OCI-M2 (cell line): ENCODE measurements at regions not wholly inside any gene's neighbourhood (a gene's known extent, or its start where the extent isn't known, plus 50 kb on each side); places are given as distances from the start of the nearest gene placed in this dataset.
"Not testable (repeated sequence)": the region's sequence is repeated elsewhere in the genome, so short reads cannot be mapped to it uniquely, and the experiment has no call there.

ENCODE experiments used
- DNase-seq: peaks from one replicate; lab custom pipeline; 2025; ENCODE audit not compliant: unreplicated experiment; lab: John Stamatoyannopoulos, UW

DNA sequence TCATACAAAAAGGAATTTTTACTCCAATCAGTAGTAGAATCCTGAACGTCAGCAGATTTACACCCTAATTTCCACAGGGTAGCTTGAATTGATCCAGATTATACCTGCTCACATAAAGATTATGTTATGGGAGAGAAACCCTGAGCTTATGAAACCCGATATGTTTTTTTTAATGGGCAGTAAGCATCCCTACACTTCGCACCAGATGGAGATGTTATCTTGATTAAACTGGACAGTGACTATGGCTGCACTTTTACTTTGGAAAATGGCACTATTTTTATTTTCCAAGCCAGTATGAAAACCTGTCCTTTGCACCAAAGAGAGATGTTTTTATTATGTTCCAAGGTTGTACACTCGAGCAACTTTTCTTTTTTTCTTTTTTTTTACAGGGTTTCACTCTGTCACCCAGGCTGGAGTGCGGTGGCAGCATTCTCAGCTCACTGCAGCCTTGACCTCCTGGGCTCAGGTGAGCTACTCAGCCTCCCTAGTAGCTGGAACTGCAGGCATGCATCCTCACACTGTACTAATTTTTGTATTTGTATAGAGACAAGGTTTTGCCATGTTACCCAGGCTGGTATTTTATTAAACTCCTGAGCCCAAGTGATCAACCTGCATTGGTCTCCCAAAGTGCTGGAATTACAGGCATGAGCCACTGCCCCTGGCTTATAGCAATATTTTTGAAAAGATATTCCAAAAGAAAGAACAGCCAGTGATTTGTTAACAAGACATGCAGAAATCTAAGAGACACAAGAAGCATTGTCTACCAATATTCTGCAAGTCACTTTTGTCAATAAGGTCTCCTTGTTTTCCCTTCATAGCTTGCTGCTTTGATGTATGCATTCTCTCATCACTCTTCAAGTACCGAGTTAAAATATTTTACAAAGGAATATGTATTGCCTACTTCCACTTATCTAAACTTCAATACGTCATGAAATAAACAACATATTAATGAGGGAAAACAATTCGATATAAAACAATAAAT is 1412.6 kb downstream of the ZPLD1 start:
- no peak for DNase-seq

DNA sequence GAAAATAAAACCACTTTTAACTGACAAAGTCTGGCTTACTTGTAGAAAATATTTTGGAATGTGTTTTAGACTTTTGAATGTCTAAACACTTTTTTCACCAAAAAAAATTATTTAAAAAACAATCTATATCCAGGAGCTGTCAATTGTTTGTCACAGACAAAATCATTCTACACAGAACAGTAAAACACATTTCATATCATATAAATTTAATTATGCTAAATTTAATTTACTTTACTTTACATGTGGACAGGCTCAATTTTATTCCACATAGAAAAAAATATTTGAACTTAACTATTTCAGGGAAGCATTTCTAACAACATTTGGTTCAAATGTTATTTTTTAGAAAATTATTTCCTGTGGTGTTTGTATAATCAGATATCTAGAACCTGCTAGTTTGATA is 1417.0 kb downstream of the ZPLD1 start:
- no peak for DNase-seq

DNA sequence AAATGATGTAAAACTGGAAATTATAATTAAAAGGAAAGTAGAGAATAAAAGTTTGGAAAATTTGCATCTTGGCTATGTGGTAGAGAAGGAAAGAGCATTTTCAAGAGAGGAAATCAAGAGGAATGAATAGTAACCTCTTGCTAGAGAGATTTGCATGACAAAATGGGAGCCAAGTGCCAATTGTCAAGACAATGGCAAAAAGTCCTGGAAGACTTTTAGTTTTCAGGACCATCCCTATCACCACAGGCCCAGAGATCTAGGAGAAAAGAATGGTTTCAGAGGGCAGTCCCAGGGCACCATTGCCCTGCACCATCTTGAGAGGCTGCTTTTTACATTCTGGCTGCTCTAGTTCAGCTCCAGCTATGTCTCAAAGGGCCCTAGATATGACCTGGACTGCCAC is 1427.6 kb downstream of the ZPLD1 start:
- DNase-seq: no peak

DNA sequence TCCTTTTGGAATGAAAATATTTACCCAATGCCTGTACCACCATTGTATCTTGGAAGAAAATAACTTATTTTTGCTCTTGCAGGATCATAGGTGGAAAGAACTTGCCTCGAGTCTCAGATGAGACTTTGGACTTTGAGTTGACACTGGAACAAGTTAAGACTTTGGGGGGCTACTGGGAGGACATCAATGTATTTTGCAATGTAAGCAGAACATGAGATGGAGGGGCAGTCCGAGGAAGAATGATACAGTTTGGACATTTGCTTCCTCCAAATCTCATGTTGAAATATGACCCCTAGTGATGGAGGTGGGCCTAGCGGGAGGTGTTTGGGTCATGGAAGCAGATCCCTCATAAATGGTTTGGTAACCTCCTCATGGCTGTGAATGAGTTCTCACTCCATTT is 1428.6 kb downstream of the ZPLD1 start:
- no peak for DNase-seq

DNA sequence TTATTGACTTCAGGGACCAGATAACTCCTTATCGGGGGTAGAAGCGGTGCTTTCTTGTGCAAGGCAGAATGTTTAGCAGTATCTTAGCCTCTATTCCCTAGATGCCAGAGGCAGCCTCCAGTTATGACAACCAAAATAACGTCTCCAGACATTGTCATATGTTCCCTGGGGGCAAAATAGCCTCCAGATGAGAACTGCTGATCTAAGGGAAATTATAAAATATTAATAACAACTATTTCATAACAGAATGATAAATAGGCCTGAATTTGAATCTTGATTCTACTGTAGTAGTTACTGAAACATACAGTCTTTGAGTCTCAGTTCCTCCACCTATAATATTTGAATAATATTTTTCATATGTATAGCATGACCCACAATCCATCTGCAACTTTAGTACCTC is 1431.3 kb downstream of the ZPLD1 start:
- DNase-seq: no peak

DNA sequence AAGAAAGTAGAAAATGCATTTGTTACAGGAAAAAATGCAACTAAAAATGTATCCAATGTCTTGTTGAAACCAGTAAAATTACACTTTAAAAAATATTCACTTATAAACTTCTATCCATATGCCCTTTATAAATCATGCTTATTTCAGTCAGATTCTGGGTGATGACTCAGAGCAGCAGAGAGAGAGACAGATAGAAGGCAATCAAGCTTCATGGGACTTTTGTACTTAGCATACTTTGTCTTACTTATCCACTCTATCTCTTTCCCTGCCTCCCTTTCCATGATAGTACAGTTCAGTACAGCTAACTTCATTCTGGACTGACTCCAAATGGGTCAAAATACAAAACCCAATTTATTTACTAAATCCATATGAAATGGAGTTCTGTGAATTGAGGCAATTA is 1438.2 kb downstream of the ZPLD1 start:
- DNase-seq: no peak

DNA sequence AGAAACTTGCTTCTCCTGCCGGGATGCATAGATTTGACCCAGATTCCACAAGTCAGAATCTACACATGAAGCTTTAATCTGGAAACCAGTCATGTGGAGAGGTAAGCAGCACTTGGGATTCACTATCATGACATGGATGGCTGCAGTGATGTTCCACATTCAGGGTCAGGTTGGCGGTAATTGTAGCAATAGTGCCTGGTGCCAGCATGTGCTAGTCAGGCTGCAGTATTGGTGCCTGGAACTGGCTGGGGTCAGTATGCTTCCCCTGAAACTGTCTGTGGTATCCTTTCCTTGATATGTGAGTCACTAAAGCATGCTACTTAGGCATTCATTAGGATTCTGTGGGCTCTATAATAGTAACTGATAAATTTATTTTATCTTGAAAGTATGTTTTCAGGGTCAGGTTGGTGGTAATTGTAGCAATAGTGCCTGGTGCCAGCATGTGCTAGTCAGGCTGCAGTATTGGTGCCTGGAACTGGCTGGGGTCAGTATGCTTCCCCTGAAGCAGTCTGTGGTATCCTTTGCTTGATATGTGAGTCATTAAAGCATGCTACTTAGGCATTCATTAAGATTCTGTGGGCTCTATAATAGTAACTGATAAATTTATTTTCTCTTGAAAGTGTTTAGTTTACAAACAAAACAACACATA is 1439.2 kb downstream of the ZPLD1 start:
- no peak for DNase-seq

DNA sequence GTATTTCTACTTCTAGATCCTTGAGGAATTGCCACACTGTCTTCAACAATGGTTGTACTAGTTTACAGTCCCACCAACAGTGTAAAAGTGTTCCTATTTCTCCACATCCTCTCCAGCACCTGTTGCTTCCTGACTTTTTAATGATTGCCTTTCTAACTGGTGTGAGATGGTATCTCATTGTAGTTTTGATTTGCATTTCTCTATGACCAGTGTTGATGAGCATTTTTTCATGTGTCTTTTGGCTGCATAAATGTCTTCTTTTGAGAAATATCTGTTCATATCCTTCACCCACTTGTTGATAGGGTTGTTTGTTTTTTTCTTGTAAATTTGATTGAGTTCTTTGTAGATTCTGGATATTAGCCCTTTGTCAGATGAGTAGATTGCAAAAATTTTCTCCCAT is 1447.0 kb downstream of the ZPLD1 start:
- not testable (repeated sequence) for DNase-seq

DNA sequence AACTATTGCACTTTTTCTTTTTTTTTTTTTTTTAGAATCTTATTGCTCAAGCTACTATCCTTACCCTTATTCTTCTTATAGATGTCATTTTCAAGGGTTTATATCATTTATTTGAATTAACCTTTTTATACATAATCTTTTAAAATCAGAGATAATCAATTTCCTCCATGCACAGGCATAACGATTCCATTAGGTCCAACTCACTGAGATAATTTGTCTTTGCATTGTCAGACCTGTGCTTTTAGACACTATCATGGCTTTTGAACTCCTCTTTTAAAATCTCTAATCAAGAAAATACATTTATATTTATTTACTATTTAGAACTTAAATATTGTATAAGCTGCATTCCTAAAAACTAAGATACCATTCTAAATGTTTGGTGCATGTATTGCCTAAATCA is 1454.9 kb downstream of the ZPLD1 start:
- no peak for DNase-seq

DNA sequence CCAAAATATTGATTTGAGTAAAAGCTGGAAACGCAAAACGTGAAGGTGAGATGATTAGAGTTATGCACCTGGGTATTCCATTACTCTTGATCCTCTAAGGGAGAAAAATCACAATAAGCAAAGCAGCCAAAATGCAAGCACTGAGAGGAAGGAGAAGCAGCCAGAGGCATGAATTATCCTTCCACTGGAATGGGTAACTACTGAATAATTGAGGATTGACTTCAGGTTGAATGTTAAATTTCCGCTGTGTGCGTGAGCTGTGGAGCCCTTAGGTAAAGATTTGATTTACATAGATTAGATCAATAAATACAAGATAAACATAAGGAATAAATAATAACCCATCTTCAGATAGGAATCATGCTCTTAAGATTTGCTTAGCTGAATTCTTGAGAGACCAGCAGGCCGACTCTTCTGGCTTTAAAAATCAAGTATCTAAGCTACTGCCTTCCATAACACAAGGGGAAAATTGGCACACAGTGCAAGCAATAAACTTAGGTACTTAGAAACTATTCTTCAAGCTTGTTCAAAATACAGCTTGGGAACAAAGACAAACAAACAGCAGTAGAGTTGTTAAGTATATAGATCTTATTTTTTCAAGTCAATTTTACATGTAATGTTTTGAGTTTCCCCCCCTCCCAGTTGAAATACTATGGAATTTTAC is 1459.5 kb downstream of the ZPLD1 start:
- DNase-seq: no peak

DNA sequence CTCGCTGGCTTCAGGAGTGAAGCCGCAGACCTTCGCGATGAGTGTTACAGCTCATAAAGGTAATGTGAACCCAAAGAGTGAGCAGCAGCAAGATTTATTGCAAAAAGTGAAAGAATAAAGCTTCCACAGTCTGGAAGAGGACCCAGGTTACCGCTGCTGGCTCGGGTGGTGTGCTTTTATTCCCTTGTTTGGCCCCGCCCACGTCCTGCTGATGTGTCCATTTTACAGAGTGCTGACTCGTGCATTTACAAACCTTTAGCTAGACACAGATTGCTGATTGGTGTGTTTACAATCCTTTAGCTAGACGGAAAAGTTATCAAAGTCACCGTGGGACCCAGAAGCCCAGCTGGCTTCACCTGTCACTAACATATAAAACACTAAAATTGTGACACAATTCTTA is 1464.5 kb downstream of the ZPLD1 start:
- no peak for DNase-seq

DNA sequence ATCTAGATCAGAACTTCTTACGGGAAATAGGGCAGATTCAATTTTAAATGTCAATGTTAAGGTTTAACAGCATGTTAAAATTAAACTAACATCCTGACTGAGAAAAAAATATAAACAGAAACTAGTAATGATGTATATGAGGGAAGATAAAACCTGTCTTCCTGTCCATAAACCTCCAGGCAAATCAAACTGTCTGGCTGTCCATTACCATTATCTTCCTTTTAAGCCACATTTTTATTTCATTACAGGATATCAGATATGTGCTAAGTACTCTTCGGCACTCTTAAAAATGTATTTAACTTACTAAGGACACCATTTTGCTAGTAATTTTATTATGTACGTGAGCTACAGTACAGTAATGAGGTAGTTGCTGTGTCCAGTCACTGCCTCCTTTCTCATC is 1461.7 kb upstream of the ALCAM start:
- no peak for DNase-seq

DNA sequence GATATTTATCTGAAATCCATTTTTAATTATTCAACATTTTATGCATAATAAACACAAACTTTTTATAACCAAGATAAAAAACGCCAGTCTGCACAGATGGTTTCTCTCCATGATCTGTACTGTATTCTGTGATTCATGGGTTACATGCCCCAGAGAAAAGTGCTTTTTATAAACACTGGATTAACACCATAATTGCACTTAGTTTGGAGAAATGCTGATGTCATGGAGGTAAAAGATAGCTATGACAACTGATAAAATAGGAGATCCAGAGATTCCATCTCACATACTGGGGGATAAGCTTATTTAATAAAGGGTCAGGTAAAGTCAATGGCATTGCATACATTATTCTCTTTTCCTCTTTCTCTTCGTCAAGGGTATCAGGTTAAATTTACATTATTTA is 1460.4 kb upstream of the ALCAM start:
- DNase-seq: no peak

DNA sequence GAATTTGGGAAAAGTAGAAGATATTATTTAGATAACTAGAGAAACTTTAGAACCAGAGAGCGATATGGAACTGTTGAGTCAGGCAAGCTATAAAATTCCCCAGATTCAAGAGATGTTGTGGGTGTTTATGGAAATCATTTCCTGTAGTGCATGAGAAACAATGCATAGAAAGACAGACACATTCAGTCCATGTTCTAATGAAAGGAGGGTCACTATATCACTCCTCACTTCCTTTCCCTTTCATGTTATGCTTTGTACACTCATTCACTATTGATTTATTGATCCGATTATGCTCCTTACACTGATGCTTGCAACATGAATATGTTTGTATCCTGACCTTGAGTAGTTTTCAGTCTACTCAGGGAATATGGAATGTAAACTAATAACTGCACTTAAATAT is 1459.9 kb upstream of the ALCAM start:
- no peak for DNase-seq

DNA sequence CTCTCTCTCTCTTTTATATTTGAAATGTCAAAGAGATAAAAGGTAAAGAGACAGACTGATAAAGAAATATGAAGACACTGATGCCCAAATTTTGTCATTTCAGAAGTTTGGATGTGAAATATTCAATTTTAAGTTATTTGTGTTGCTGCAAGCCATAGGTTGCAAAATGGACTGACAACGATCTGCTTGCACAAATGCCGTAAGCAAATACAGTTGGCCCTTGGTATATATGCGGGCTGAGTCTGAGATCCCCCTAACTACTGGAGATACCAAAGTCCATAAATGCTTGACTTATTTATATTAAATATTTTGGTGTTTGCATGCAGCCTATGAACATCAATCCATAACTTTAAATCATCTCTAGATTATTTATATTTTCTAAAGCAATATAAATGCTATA is 1459.1 kb upstream of the ALCAM start:
- no peak for DNase-seq

DNA sequence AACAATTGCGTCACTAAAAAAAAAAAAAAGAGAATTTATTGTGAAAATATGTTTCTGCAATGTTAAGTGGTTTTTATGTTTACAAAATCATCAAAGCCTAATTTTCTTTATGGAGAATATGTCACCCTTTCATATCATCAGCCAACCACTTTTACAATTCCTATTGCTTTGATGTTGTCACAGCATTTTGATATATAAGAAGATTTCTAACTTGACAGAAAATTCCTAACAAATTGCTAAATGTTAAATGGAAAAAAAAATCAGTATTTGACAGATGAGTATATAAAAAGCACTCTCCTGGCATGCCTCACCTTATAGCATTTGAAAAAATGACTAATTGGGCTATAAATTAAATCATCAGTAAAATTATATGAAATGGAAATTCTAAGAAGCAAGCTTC is 1457.3 kb upstream of the ALCAM start:
- DNase-seq: no peak

DNA sequence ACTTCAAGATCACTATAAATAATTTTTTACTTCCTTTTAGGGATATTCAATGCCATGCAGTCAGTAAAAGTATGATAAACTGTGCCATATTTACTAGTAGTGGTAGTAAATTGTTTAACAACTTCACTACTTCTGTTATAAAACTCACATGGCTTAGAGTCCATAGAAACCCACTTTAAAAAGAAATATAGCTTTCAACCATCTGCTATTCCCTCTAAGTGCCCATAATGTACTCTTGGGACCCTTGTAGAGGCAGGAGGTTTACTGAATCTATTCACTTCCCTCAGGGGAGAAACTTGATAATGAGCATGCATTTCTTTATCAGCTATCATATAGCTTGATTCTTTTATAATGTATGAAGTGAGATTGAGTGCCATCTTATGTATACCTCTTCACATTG is 1448.4 kb upstream of the ALCAM start:
- DNase-seq: no peak

DNA sequence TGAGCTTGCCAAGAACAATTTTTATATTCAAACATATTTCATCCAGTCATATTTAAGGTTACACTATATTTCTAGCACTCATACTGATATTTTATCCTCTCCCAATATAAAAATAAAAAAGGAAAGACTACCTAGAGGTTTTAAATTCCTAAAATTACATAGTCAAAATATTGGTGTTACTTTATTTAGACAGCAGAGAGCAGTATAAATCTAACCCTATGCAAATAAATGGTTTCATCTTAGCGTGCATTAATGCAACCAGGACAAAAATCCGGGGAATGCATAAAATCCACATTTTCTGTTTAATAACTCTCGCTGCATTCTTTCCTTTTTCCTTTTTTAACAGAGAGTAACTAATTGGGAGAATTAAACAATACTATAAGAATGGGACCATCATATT is 1447.4 kb upstream of the ALCAM start:
- no peak for DNase-seq

DNA sequence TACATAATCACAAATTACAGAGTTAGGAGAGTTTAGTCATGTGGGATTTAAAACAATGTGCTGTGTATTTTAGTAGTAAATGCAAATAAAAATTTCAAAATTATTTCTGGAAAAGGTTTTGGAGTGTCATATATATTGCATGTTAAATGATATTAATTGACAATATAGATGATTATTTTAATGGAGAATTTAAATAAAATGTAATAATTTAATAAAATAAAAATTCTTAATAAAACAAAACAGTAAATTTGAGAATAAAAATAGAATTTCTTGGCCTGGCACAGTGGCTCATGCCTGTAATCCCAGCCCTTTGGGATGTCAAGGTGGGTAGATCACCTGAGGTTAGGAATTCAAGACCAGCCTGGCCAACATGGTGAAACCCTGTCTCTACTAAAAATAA is 1442.8 kb upstream of the ALCAM start:
- no peak for DNase-seq

DNA sequence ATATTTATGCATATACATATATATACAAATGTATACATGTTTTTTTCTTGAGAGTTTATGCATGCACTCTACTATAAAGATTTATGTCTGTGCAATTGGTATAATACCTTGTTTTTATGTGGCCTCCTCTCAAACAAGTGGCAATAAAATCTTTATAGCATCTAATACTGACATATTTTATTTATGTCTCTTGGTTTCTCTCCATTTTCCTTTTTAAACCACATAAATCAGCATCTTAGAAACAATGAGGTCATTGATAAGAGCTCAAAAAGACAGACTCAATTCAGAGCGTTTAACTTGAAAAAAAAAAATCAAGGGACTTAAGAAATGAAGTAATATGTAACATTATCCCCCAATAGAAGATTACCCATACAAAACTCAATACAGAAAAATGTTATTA is 1442.2 kb upstream of the ALCAM start:
- no peak for DNase-seq

DNA sequence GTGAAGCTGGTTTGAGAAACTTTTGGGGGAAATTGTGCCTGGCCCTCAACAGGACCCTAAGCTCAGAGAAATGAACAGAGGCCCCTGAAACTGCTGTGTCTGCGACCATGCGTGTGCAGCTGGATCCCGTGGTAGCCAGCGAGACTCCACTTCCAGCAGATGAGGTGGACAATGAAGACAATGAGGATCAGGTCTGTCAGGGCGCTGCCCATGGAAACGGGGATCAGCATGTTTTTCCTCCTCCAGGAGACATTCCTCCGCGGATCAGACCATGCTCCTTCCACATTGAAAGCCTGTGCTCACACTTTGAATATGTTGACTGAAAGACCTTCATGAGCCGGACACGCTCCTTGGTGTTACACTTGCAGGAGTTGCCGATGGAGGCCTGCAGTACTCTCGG is 1439.8 kb upstream of the ALCAM start:
- no peak for DNase-seq

DNA sequence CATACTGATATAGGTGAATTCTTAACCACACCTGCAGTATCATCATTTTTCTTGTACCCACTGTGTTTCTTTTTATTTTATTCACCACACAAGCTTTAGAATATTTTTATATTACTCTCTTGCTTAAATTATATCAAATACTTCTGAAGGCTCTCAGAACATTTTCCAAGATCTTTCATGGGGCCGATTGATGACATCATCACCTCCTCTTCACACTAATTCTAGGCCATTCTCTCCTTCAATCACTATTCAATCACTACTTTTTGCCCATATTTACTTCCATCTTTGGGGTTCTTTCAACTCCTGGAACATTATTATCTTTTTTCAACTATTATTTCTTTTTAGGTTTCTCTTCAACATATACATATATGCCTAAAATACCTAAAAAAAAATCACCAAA is 1438.8 kb upstream of the ALCAM start:
- no peak for DNase-seq
